IgD-negative memory B cell (primary cell): ENCODE measurements at regions not wholly inside any gene's neighbourhood (a gene's known extent, or its start where the extent isn't known, plus 50 kb on each side); places are given as distances from the start of the nearest gene placed in this dataset.
"Not testable (repeated sequence)": the region's sequence is repeated elsewhere in the genome, so short reads cannot be mapped to it uniquely, and the experiment has no call there.

Experiments
- H3K27ac Mint-ChIP-seq, 3 donors: one replicate each; pipeline ENCODE4 v1.8.0; 2020 to 2022; ENCODE audit warnings: mild to moderate bottlenecking in 3 of 3, mixed read lengths in 3 of 3, moderate library complexity in 1 of 3
- H3K27me3 Mint-ChIP-seq: one replicate; pipeline ENCODE4 v1.8.0; 2021; ENCODE audit warnings: mixed read lengths
- H3K36me3 Mint-ChIP-seq: one replicate; pipeline ENCODE4 v1.8.0; 2020; ENCODE audit warnings: mild to moderate bottlenecking, mixed read lengths
- H3K4me1 Mint-ChIP-seq, 3 donors: one replicate each; pipeline ENCODE4 v1.8.0; 2020 to 2022; ENCODE audit warnings: mixed read lengths in 3 of 3, mild to moderate bottlenecking in 1 of 3
- H3K4me3 Mint-ChIP-seq, 4 donors: one replicate each; pipeline ENCODE4 v1.8.0; 2020 to 2022; ENCODE audit warnings: mild to moderate bottlenecking in 4 of 4, mixed read lengths in 4 of 4, moderate library complexity in 3 of 4
- H3K9me3 Mint-ChIP-seq, 3 donors: one replicate each; pipeline ENCODE4 v1.8.0; 2020 to 2021; ENCODE audit warnings: mixed read lengths in 3 of 3, mild to moderate bottlenecking in 1 of 3

GRCh38 chr5:126296121-126296520, 127.1 kb upstream of the GRAMD2B start:
- not testable (repeated sequence) for H3K4me1 Mint-ChIP-seq, H3K36me3 Mint-ChIP-seq, H3K27ac Mint-ChIP-seq, H3K9me3 Mint-ChIP-seq, H3K27me3 Mint-ChIP-seq, H3K4me3 Mint-ChIP-seq

GRCh38 chr5:126300293-126300692, 122.9 kb upstream of the GRAMD2B start:
- Mint-ChIP-seq H3K4me1 (no peaks in the 10 kb centered on the region), H3K27me3 (peaks cover under 1% of the 10 kb centered on the region), H3K4me3 (no peak overlapping the region), H3K9me3 (peaks cover 0 to 10% (median 6%) of the 10 kb centered on the region in 3 donors), H3K36me3 (peaks cover 1% of the 10 kb centered on the region), H3K27ac (no peak overlapping the region)

- Mint-ChIP-seq H3K27ac (peak overlapping the region in 1 of 3 donors; percentile 35), H3K27me3 (peaks cover 2% of the 10 kb centered on the region), H3K4me3 (no peak overlapping the region), H3K4me1 (no peaks in the 10 kb centered on the region), H3K36me3 (peaks cover 1% of the 10 kb centered on the region), H3K9me3 (peaks cover 0 to 11% (median 11%) of the 10 kb centered on the region in 3 donors)
These were observed 122.2 kb upstream of the GRAMD2B start for GRCh38 chr5:126301056-126301455.

- H3K4me3 Mint-ChIP-seq = no peak overlapping the region
- no peaks in the 10 kb centered on the region for H3K36me3 Mint-ChIP-seq
- no peak overlapping the region for H3K27ac Mint-ChIP-seq
- peaks cover 2% of the 10 kb centered on the region for H3K27me3 Mint-ChIP-seq
- H3K4me1 Mint-ChIP-seq = no peaks in the 10 kb centered on the region
- peaks cover 0 to 15% (median 10%) of the 10 kb centered on the region in 3 donors for H3K9me3 Mint-ChIP-seq
These were observed 113.3 kb upstream of the GRAMD2B start for GRCh38 chr5:126309860-126310259.

GRCh38 chr5:126311766-126312165, 111.4 kb upstream of the GRAMD2B start:
- no peaks in the 10 kb centered on the region for H3K36me3 Mint-ChIP-seq
- H3K27ac Mint-ChIP-seq = no peak overlapping the region
- peaks cover 0 to 10% (median 5%) of the 10 kb centered on the region in 3 donors for H3K9me3 Mint-ChIP-seq
- H3K4me1 Mint-ChIP-seq = no peaks in the 10 kb centered on the region
- H3K4me3 Mint-ChIP-seq = no peak overlapping the region
- H3K27me3 Mint-ChIP-seq = no peaks in the 10 kb centered on the region

- Mint-ChIP-seq H3K9me3 (peaks cover 0 to 2% (median 0%) of the 10 kb centered on the region in 3 donors), H3K4me1 (no peaks in the 10 kb centered on the region), H3K4me3 (no peak overlapping the region), H3K27ac (no peak overlapping the region), H3K36me3 (no peaks in the 10 kb centered on the region), H3K27me3 (no peaks in the 10 kb centered on the region)
These were observed 107.9 kb upstream of the GRAMD2B start for GRCh38 chr5:126315341-126315740.

- no peak overlapping the region for H3K4me3 Mint-ChIP-seq
- peaks cover 2% of the 10 kb centered on the region for H3K27me3 Mint-ChIP-seq
- no peak overlapping the region for H3K27ac Mint-ChIP-seq
- no peaks in the 10 kb centered on the region for H3K4me1 Mint-ChIP-seq
- H3K36me3 Mint-ChIP-seq = no peaks in the 10 kb centered on the region
- no peaks in the 10 kb centered on the region for H3K9me3 Mint-ChIP-seq
These were observed 90.9 kb upstream of the GRAMD2B start for GRCh38 chr5:126332326-126332725.

- Mint-ChIP-seq H3K4me3 (no peak overlapping the region), H3K36me3 (no peaks in the 10 kb centered on the region), H3K27ac (no peak overlapping the region), H3K9me3 (no peaks in the 10 kb centered on the region), H3K27me3 (no peaks in the 10 kb centered on the region), H3K4me1 (no peaks in the 10 kb centered on the region)
These were observed 88.4 kb upstream of the GRAMD2B start for GRCh38 chr5:126334760-126335159.

- H3K27ac Mint-ChIP-seq = no peak overlapping the region
These were observed 87.3 kb upstream of the GRAMD2B start for GRCh38 chr5:126335886-126336285.

GRCh38 chr5:126338635-126339034, 84.6 kb upstream of the GRAMD2B start:
- no peaks in the 10 kb centered on the region for H3K9me3 Mint-ChIP-seq
- peaks cover 2% of the 10 kb centered on the region for H3K36me3 Mint-ChIP-seq
- peaks cover 4% of the 10 kb centered on the region for H3K27me3 Mint-ChIP-seq
- no peak overlapping the region for H3K4me3 Mint-ChIP-seq
- no peak overlapping the region for H3K27ac Mint-ChIP-seq
- H3K4me1 Mint-ChIP-seq = no peaks in the 10 kb centered on the region

More at GRCh38 chr5:126335886-126336285, 87.3 kb upstream of the GRAMD2B start:
- H3K36me3 Mint-ChIP-seq = peaks cover 2% of the 10 kb centered on the region
- H3K4me1 Mint-ChIP-seq = no peaks in the 10 kb centered on the region
- H3K27me3 Mint-ChIP-seq = no peaks in the 10 kb centered on the region
- H3K4me3 Mint-ChIP-seq = no peak overlapping the region
- no peaks in the 10 kb centered on the region for H3K9me3 Mint-ChIP-seq

- H3K4me3 Mint-ChIP-seq = no peak overlapping the region
- H3K4me1 Mint-ChIP-seq = no peaks in the 10 kb centered on the region
- H3K27ac Mint-ChIP-seq = no peak overlapping the region
- peaks cover 2% of the 10 kb centered on the region for H3K36me3 Mint-ChIP-seq
- H3K9me3 Mint-ChIP-seq = no peaks in the 10 kb centered on the region
- H3K27me3 Mint-ChIP-seq = peaks cover 4% of the 10 kb centered on the region
These were observed 83.9 kb upstream of the GRAMD2B start for GRCh38 chr5:126339215-126339805.

GRCh38 chr5:126341906-126342630, 81.1 kb upstream of the GRAMD2B start:
- Mint-ChIP-seq H3K4me3 (no peak overlapping the region), H3K9me3 (no peaks in the 10 kb centered on the region), H3K27me3 (peaks cover 6% of the 10 kb centered on the region)

GRCh38 chr5:126348855-126349635, 74.2 kb upstream of the GRAMD2B start:
- Mint-ChIP-seq H3K4me3 (no peak overlapping the region), H3K9me3 (no peaks in the 10 kb centered on the region), H3K36me3 (peaks cover 4% of the 10 kb centered on the region), H3K27ac (no peak overlapping the region), H3K27me3 (peaks cover 7% of the 10 kb centered on the region), H3K4me1 (no peaks in the 10 kb centered on the region)

More at GRCh38 chr5:126341906-126342630, 81.1 kb upstream of the GRAMD2B start:
- Mint-ChIP-seq H3K36me3 (peaks cover 3% of the 10 kb centered on the region), H3K4me1 (no peaks in the 10 kb centered on the region), H3K27ac (no peak overlapping the region)

- no peak overlapping the region for H3K27ac Mint-ChIP-seq
- H3K36me3 Mint-ChIP-seq = peaks cover 3% of the 10 kb centered on the region
- H3K27me3 Mint-ChIP-seq = peaks cover 7% of the 10 kb centered on the region
- H3K4me3 Mint-ChIP-seq = no peak overlapping the region
- H3K9me3 Mint-ChIP-seq = no peaks in the 10 kb centered on the region
- peaks cover 2 to 5% (median 4%) of the 10 kb centered on the region in 3 donors for H3K4me1 Mint-ChIP-seq
These were observed 72.1 kb upstream of the GRAMD2B start for GRCh38 chr5:126351153-126351552.
